Hematopoietic multipotent progenitor cell treated with erythropoietin and hydrocortisone succinate and interleukin-3 and kit ligand, for 8 days (in vitro differentiated cells): ENCODE measurements at regions not wholly inside any gene's neighbourhood (a gene's known extent, or its start where the extent isn't known, plus 50 kb on each side); places are given as distances from the start of the nearest gene placed in this dataset.
"Not testable (repeated sequence)": the region's sequence is repeated elsewhere in the genome, so short reads cannot be mapped to it uniquely, and the experiment has no call there.

Experiments
- DNase-seq: peaks from one replicate; pipeline ENCODE4 v3.0.0-alpha.2; 2015

- not testable (repeated sequence) for DNase-seq
Observed at GRCh38 chr22:22296047-22296446, 51.5 kb downstream of the VPREB1 start.

- peak; percentile 52 for DNase-seq
Observed at GRCh38 chr22:22297159-22297793, 52.7 kb downstream of the VPREB1 start.

GRCh38 chr22:22297794-22298653 is 53.4 kb downstream of the VPREB1 start:
- peak; percentile 67 for DNase-seq

- DNase-seq, result not testable (repeated sequence)
Observed at GRCh38 chr22:22298654-22299009, 54.0 kb downstream of the VPREB1 start.

- DNase-seq, result not testable (repeated sequence)
Observed at GRCh38 chr22:22300511-22300910, 55.9 kb downstream of the VPREB1 start.

- DNase-seq, result not testable (repeated sequence)
Observed at GRCh38 chr22:22300946-22301345, 56.4 kb downstream of the VPREB1 start.

GRCh38 chr22:22316589-22316988 is 72.0 kb downstream of the VPREB1 start:
- no peak for DNase-seq

GRCh38 chr22:22318723-22319465 is 74.3 kb downstream of the VPREB1 start:
- no peak for DNase-seq

- DNase-seq, result peak; percentile 85
Observed at GRCh38 chr22:22321743-22322611, 77.4 kb downstream of the VPREB1 start.

GRCh38 chr22:22322792-22323191 is 78.2 kb downstream of the VPREB1 start:
- DNase-seq, result no peak

GRCh38 chr22:22327723-22328122 is 83.1 kb downstream of the VPREB1 start:
- DNase-seq, result no peak

GRCh38 chr22:22329792-22330191 is 85.2 kb downstream of the VPREB1 start:
- no peak for DNase-seq

GRCh38 chr22:22335640-22336039 is 91.1 kb downstream of the VPREB1 start:
- DNase-seq, result not testable (repeated sequence)

GRCh38 chr22:22336333-22336732 is 91.7 kb downstream of the VPREB1 start:
- not testable (repeated sequence) for DNase-seq

GRCh38 chr22:22338778-22339177 is 94.2 kb downstream of the VPREB1 start:
- not testable (repeated sequence) for DNase-seq

GRCh38 chr22:22341736-22342135 is 97.2 kb downstream of the VPREB1 start:
- no peak for DNase-seq

GRCh38 chr22:22342697-22343580 is 98.4 kb downstream of the VPREB1 start:
- DNase-seq, result peak; percentile 52

GRCh38 chr22:22343581-22344296 is 99.2 kb downstream of the VPREB1 start:
- no peak for DNase-seq

GRCh38 chr22:22344430-22344829 is 99.8 kb downstream of the VPREB1 start:
- no peak for DNase-seq

- no peak for DNase-seq
Observed at GRCh38 chr22:22345781-22346180, 101.2 kb downstream of the VPREB1 start.
